HG03575 (cell line): ENCODE measurements at regions not wholly inside any gene's neighbourhood (a gene's known extent, or its start where the extent isn't known, plus 50 kb on each side); places are given as distances from the start of the nearest gene placed in this dataset.
"Not testable (repeated sequence)": the region's sequence is repeated elsewhere in the genome, so short reads cannot be mapped to it uniquely, and the experiment has no call there.

Experiments
- ATAC-seq: cut with Tn5 transposase; IDR thresholded peaks from one replicate; pipeline ENCODE4 v1.9.1; 2021; ENCODE audit not compliant: unreplicated experiment, insufficient number of reproducible peaks, low FRiP score; ENCODE audit errors: extremely low read depth

DNA sequence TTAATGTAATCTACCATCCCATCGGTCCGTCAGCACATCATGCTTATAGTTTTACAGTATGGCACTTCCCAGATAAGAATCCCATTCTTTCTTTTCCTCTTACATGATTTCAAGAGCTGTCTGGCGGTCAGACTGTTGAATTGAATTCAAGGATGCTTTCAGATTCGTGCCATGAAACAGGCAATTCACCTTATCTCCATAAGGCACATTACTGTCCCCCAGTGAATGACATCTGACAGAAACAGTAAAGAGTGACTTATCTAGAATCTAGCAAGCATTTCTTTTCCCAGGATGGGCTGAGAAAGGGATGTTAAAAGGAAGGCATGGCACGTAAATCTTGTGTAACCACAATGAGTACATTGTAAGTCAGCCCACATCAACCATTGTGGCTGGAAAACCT, 61.1 kb upstream of the SEM1 start:
- no peak for ATAC-seq

DNA sequence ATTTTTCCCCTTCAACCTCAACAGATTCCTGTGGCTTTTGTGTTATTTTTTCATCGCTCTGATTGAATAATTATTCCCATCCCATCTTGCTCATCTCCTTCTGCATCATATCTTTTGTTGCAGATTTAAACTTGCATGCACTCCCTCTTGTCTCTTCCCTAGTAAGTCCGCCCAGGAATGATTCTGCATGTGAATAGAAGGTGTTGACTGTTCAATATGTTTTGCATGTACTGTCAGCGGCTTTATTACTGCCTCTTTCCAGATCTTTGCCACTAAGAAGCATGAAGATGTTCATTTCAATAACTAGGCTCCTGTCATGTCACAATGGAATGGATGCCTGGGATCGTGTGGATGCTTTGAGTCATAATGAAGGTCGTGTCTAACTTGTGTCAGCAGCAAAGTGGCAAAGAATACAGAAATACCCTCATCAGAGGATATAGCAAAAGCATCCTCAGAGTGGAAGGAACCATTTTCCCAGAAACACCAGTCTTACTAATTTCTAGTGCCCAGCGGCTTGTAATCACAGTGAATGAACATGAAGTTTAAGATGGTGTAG, 62.6 kb upstream of the SEM1 start:
- no peak for ATAC-seq

DNA sequence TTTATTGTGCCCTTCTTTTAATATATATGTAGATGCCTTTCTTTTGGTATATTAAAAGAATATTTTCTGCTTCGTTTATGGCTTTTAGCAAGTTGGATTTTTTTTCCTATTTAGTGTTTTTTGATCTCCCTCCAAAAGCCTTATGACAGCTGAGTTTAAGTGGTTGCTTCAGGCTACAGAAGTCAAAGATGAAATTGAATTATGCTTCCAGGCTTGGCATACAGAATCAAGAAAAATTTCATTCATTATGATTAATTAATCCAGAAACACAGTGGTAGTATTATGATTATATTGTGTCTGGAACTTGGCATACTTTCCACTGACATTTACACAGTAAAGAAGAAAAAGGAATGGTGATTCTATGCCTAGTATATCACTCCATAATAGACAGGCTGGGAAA, 63.8 kb upstream of the SEM1 start:
- ATAC-seq: no peak

DNA sequence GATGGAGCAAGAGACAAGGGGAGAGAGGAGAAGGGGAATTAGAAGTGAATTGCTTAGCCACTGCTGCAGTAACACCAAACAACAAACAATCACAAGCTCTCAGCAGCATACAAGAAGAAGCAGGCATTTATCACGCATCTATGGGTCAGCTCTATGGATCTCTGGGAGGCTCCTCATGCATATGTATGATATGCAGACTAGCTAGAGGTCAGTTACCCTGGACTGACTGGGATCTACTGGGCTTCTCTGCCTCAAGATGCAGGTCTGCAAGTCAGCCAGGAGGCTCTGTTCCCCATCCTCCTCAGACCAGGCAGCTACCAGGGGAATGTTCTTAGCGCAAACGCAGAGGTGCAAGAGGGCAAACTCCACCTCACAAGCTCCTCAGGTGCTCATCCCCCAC, 64.7 kb upstream of the SEM1 start:
- no peak for ATAC-seq

DNA sequence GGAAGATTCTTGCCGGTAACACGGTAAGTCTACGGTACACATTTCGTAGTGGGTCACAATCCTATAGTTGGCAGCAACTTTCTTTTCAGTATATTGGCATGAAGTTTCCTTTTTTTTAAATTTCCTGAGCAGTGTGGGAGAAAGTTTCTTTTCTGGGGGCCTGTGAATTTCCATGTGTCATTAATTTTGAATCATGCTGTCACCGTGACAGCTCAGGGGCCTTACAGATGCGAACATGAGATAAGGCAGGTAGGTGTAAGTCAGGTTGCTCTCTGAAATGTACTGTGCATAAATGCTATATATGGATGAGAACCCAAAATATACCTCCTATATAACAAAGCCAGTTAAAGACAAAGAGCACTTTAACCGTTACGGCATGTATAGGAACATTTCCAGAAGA, 65.4 kb upstream of the SEM1 start:
- ATAC-seq: no peak

DNA sequence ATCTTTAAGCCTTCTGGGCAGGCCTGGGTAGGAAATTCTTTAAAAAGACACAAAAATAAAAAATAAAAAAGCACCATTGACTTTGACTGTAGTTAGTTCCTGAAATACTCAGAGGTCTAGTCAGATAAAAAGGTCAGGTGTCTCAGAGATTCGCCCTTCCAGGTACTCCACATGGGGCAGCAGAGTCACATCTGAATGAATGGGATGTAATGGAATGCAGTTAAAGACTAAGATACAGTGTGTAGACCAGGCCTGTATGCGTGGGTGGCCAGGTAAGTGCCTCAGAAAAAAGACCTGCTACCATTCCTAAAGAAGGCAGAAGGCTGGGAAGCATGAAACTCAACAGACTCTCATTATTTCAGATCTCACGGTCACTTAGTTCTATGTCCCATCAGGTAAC, 68.6 kb upstream of the SEM1 start:
- ATAC-seq: no peak

DNA sequence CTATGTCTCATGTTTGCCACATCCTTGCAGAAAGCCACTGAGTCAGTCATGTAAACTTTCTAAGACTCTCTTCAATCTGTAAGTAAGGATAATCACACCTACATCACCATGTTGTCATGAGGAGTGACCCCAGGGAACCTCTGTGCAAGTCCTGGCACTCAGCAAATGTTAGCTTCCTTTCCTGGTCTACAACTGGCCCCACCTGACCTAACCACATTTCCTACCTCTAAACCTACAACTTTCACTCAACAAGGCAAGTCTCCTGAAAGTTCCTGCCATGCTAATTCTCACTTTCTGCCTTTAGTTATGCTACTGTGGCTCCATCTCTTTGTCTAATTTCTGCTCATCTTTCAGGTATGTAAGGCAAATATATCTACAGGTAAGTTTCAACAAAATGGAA, 72.3 kb upstream of the SEM1 start:
- ATAC-seq: no peak

DNA sequence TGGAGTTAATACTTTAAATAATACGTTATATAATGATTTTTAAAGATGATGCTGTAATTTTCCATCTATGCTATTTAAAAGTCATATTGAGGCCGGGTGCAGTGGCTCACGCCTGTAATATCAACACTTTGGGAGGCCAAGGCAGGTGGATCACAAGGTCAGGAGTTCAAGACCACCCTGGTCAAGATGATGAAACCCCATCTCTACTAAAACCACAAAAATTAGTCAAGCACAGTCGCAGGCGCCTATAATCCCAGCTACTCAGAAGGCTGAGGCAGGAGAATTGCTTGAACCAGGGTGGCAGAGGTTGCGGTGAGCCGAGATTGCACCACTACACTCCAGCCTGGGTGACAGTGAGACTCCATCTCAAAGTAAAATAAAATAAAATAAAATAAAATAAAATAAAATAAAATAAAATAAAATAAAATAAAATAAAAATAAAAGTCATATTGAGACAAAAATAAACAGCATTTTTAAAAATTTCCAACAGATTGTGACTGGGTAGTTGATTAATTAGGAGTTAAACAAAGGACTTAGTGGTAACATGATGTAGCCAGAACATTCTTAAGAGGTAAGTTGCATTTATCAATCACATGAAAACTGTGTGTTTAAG, 73.1 kb upstream of the SEM1 start:
- ATAC-seq: not testable (repeated sequence)

DNA sequence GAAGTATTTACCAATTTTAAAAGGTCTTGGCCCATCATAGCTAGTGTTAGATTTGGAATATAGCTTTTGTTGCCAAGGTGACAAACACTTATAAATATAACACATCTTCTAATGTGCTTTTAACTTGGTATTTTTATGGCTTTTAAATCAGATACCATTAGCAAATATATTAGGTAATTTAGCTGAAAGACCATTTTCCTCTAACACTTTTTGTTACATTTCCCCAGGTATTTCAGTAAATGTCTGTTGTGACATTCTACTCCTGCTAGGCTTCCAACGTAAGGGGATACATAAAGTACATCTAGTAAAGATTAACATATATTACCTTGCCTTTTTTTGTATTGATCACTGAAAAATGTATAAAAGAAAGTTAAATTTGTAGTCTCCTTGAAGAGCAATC, 75.0 kb upstream of the SEM1 start:
- no peak for ATAC-seq

DNA sequence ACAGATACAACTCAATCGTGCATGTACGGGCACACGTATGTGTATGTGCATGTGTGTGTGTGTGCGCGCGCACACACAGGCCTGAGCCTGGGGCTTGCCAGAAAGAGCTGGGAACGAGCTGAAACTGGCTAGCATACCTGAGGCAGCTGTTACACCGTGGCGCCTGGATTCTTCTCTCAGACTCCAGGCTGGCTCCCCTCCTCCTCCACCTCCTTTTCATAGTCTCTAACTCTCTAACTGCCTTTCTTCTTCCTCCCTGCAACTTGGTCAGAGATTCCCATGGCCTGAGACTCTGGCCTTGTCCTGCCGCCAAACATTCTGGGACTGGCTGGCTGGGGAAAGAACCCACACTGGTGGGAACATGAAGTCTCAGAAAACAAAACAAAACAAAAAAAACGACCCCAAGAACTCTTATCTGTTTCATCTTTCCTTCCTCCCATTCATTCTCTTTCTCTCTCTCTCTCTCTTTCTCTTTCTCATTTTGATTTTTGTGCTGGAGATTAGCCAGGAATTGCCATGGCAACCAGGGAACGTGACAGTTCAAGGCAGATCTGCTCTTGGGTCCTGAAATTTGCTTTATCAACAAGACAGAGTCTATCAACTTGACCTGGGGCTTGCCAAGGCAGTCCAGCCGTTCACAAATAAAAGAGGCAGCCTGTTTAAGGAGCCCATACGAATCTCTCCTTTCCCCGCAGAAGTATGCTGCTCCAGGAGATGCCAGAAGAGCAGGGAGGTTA, 76.8 kb upstream of the SEM1 start:
- ATAC-seq: no peak

DNA sequence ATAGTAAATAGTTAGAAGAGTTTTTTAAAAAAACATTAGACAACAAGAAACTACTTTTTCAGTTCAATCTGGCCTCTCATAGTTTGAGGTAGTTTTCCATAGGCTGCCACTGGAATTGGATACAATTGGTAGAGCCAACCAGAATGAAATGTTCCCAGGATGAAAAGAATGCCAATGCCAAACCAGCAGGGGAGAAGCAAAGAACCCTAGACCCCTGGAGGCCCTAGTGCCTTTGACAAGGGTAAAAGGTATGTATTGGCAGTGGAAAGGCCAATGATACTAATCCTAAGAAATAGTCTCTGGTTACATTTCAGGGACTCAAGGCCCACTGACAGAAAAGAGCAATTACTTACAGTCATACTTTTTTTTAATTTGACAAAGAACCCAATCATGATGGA, 77.4 kb upstream of the SEM1 start:
- no peak for ATAC-seq

DNA sequence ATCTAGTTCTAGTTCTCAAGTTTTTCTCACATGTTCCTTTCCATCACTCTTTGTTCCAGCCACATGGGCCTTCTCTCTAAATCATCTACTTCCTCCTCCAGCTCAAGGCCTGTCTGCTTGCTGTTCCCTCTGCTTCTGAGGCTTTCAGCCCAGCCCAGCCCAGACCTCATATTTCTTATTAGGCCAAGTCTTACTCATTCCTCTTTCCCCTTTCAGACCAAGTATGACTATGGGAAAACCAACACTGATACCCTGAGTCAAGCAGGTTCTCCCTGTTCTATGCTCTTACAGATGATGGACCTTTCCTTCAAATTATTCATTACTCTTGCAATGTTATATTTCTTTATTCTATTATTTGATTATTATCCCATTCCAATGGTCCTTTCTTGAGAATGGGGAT, 80.3 kb upstream of the SEM1 start:
- no peak for ATAC-seq

DNA sequence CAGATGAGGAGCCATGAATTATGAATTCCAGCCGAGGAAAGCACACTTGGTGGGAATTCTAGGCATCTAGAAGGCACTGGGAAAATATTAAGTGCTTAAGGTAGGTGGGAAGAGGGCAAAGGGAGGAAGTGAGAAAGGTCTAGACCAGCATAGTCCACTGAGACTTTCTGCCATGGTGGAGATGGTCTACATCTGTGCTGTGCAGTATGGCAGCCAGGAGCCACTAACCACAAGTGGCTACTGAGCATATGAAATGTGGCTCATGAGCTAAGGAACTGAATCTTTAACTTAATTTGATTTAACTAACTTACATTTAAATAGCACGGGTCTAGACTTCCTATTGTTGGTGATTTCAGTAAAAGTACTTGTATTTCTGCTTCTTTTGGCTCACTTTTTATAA, 82.5 kb upstream of the SEM1 start:
- ATAC-seq: no peak

DNA sequence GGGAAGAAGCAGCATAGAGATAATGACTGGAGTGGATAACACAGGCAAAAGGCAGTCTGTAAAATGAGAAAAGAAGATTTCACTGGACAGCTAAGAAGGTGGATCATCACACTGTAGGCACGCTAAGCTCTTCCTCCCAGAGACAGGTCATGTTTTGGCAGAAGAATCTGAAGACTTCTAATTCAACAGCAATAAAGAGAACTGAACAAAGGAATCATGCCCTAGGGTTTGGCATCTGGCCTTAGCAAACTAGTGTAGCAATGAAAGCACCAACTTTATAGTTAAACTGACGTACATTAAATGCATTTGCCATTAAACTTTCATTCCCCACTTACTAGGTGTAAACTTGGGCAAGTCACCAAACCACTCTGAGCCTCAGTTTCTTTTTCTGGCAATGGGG, 84.4 kb upstream of the SEM1 start:
- no peak for ATAC-seq

DNA sequence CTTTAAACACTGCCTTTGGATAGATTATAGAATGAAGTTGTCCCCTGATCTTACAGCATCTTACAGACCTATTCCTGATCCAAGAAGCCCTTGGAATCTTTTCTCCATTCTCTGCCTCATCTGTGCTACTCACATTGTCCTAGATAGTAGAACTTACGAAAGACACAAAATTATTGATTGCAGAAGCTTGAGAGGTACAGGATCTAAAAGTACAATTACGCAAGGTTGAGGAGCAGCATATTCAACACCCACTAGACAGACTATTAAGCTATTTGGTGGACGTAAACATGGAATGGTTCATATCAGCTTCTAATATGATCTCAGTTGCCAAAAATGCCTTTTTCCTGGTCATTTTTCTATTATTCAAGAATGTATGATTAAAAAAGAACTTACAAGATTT, 90.5 kb upstream of the SEM1 start:
- no peak for ATAC-seq

DNA sequence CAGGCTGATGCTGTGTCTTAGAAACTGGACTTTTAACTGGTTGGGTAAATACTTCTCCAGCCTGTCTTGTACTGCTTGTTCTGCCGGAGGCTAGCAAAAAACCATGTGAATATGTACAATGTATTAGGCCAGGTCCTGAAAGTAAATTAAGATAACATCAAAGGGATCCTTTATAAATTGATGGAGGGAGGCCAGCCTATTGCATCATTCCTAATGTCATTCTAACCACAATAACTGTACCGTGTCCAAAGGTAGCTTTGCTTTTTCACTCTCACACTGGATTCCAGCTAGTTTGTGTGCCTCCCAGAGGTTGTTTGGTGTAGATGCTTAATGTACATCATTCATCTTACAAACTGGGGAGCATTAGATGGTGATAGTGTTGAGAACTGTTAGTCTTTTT, 91.2 kb upstream of the SEM1 start:
- no peak for ATAC-seq

DNA sequence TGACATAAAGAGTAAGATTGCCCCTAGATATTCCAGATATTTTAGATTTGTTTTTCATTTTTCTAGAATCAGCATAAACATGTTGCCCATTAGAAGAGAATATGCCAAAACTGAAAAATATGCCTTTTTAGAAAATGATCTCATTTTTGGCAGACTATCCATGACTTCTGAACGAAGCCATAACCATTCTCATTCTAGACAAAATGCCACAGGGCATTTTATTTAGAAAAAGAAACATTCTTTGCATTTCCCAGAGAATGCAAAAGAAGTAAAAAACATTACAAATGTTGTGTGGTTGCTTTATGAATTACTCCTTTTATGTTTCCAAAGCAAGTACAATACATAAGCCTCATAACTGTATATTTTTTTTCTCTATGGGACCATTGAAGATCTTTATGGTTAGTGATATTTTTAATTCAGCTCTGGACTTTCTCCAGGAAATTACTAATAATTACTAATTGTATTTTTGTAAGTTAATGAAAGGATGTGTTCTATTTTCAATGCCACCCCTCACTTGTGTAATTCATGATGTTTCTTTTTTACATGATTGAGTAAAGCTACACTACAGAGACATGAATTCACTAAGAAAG, 109.6 kb upstream of the SEM1 start:
- ATAC-seq: no peak

DNA sequence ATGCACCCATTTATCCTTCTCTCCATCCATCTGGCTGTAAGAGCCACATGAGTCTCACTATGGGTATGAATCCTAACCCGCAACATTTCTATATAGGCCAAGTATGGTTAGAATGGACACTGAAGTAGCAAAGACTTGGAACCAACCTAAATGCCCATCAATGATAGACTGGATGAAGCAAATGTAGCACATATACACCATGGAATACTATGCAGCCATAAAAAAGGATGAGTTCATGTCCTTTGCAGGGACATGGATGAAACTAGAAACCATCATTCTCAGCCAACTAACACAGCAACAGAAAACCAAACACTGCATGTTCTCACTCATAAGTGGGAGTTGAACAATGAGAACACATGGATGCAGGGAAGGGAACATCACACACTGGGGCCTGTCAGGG, 111.5 kb upstream of the SEM1 start:
- not testable (repeated sequence) for ATAC-seq

DNA sequence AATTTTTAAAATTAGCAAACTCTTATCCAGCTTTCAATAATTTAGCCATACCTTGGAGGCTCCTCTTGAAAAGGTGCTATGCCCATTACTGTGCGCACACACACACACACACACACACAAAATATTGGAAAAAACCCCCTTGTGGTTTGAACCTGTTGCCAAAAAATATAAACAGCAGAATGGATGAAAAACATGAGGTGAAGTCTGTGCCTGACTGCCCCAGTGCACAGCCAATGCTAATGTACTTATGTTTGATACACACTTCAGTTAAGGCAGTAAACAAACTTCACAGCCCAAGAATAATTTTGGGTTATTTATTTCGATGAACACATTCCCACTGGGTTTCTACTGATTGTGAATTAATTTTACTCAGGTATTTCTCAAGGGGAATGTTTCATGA, 113.2 kb upstream of the SEM1 start:
- ATAC-seq: no peak

DNA sequence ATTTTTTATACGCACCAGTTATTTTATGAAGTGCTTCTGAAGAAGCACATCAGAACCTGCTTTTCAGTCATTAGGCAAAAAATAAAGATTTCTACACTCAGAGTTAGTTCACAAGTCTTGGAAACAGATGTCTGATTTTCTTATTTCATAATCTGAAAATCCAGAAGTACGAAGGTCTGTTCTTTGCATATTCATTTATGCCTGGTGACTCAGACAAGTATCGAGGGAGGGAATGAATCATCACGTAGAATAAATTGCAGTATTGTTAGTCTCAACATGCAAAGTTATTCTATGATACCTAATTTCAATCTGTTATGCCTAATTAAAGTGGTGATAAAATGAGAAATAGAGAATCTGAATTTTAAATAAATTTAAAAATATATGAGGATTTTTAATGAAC, 113.6 kb upstream of the SEM1 start:
- ATAC-seq: no peak
